AG09309 (cell line): ENCODE measurements at regions not wholly inside any gene's neighbourhood (a gene's known extent, or its start where the extent isn't known, plus 50 kb on each side); places are given as distances from the start of the nearest gene placed in this dataset.

Experiments used
- DNase-seq: peaks from one replicate; pipeline ENCODE4 v3.0.0-alpha.2; 2010; ENCODE audit warnings: low read depth
- H3K4me3 ChIP-seq: 2 replicates; pipeline ENCODE4 v1.5.1; 2011; ENCODE audit warnings: mild to moderate bottlenecking, low read depth, low read length, moderate library complexity; ENCODE audit not compliant: control insufficient read depth
- CTCF ChIP-seq: IDR thresholded peaks from 2 replicates; pipeline ENCODE4 v1.5.1; 2011; ENCODE audit warnings: mild to moderate bottlenecking, low read depth, low read length, inconsistent platforms; ENCODE audit not compliant: insufficient read depth, control insufficient read depth; ENCODE audit errors: missing control alignments

GRCh38 chr6:112980676-112981075, 633.5 kb downstream of the RFPL4B start:
- TF ChIP-seq CTCF = no peak
- H3K4me3 ChIP-seq = no peak overlapping the region
- DNase-seq = no peak

- H3K4me3 ChIP-seq = no peak overlapping the region
- TF ChIP-seq CTCF = no peak
- DNase-seq = no peak
These were observed 636.7 kb downstream of the RFPL4B start for GRCh38 chr6:112983713-112984261.

GRCh38 chr6:112984899-112985298, 637.8 kb downstream of the RFPL4B start:
- H3K4me3 ChIP-seq = no peak overlapping the region
- no peak for TF ChIP-seq CTCF
- no peak for DNase-seq

GRCh38 chr6:112986321-112986720, 639.2 kb downstream of the RFPL4B start:
- H3K4me3 ChIP-seq = no peak overlapping the region
- no peak for TF ChIP-seq CTCF
- no peak for DNase-seq

GRCh38 chr6:112988748-112989147, 641.6 kb downstream of the RFPL4B start:
- TF ChIP-seq CTCF = no peak
- no peak overlapping the region for H3K4me3 ChIP-seq

GRCh38 chr6:112990971-112991370, 643.8 kb downstream of the RFPL4B start:
- no peak for DNase-seq
- no peak for TF ChIP-seq CTCF
- H3K4me3 ChIP-seq = no peak overlapping the region

More at GRCh38 chr6:112988748-112989147, 641.6 kb downstream of the RFPL4B start:
- no peak for DNase-seq

- no peak for DNase-seq
- no peak overlapping the region for H3K4me3 ChIP-seq
- no peak for TF ChIP-seq CTCF
These were observed 644.8 kb downstream of the RFPL4B start for GRCh38 chr6:112991912-112992311.
